ENCODE measurements at regions not wholly inside any gene's neighbourhood (a gene's known extent, or its start where the extent isn't known, plus 50 kb on each side); places are given as distances from the start of the nearest gene placed in this dataset.

DNA sequence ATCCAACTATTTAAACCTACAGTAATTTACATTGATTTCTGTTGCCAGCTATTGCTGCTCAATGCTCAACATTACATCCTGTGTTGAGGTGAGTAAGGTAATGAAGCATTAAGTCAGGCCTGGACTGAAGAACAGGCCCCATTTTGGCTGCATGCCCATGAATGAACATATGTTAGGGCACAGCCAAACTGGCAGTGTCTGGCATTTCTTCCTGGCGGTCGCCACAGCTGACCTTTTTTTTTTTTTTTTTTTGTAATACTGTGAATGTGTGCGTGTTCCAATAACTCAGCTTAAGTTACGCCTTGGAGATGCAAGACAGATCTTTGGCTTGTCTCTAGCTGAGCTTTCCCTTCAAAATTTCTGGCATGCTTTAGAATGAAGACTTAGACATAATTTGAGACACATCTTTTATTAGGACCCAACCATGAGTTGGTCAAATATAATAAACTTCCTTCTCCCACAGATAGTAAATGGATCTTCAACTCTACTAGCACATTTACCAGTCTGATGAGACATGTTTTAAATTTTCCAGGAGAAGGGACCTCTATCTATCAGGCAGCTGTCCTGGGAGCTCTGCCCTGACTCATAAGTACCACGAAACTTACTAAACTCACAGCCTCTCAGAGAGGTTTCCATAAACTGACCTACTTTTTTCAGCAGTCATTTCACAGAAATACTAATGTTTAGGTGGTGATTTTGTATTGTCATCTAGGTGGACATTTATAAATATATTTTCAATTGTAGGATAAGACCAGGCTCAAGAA lies 341.1 kb upstream of the RUNX1 start:
- Mint-ChIP-seq H3K4me3 (no peak overlapping the region), H3K4me1 (peaks cover 6 to 11% of the 10 kb centered on the region in 2 donors), H3K27ac (no peak overlapping the region), H3K9me3 (peaks cover 4 to 6% of the 10 kb centered on the region in 2 donors), H3K27me3 (ENCODE audit: low read depth in 2 of 2) (peaks cover 14 to 17% of the 10 kb centered on the region in 2 donors), H3K36me3 (no peaks in the 10 kb centered on the region)
- intact Hi-C loops (cut with micrococcal nuclease), result no loop called here
- Histone ChIP-seq H3K4me3 (ENCODE audit: low read length) (no peak overlapping the region), H3K9me3 (ENCODE audit: control insufficient read depth, insufficient read depth, low read length) (no peaks in the 10 kb centered on the region), H3K27ac (ENCODE audit: low read length) (no peak overlapping the region), H3K27me3 (ENCODE audit: control insufficient read depth, insufficient read depth, low read length) (no peaks in the 10 kb centered on the region), H3K36me3 (ENCODE audit: control insufficient read depth, insufficient read depth, low read length) (no peaks in the 10 kb centered on the region), H3K4me1 (ENCODE audit: control insufficient read depth, insufficient read depth, low read length) (no peaks in the 10 kb centered on the region)
- ATAC-seq, result no peak
- DNase-seq, result no peak
- TF ChIP-seq, protein P1, sequence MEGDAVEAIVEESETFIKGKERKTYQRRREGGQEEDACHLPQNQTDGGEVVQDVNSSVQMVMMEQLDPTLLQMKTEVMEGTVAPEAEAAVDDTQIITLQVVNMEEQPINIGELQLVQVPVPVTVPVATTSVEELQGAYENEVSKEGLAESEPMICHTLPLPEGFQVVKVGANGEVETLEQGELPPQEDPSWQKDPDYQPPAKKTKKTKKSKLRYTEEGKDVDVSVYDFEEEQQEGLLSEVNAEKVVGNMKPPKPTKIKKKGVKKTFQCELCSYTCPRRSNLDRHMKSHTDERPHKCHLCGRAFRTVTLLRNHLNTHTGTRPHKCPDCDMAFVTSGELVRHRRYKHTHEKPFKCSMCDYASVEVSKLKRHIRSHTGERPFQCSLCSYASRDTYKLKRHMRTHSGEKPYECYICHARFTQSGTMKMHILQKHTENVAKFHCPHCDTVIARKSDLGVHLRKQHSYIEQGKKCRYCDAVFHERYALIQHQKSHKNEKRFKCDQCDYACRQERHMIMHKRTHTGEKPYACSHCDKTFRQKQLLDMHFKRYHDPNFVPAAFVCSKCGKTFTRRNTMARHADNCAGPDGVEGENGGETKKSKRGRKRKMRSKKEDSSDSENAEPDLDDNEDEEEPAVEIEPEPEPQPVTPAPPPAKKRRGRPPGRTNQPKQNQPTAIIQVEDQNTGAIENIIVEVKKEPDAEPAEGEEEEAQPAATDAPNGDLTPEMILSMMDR (IDR thresholded peaks at IDR 0.05), result no peak
- WGBS (ENCODE audit: insufficient coverage), result 88% methylated on average over 3 of the region's 5 CpGs

- TF ChIP-seq, protein P1 (IDR thresholded peaks at IDR 0.05), result no peak
- Histone ChIP-seq H3K4me3 (ENCODE audit: low read length) (no peak overlapping the region), H3K36me3 (ENCODE audit: control insufficient read depth, insufficient read depth, low read length) (no peaks in the 10 kb centered on the region), H3K4me1 (ENCODE audit: control insufficient read depth, insufficient read depth, low read length) (no peaks in the 10 kb centered on the region), H3K9me3 (ENCODE audit: control insufficient read depth, insufficient read depth, low read length) (no peaks in the 10 kb centered on the region), H3K27me3 (ENCODE audit: control insufficient read depth, insufficient read depth, low read length) (no peaks in the 10 kb centered on the region), H3K27ac (ENCODE audit: low read length) (no peak overlapping the region)
- 75% methylated on average over 4 of the region's 4 CpGs for WGBS (ENCODE audit: insufficient coverage)
- no peaks in the 10 kb centered on the region for H3K4me1 Mint-ChIP-seq
- ATAC-seq, result no peak
- no peak overlapping the region for H3K4me3 Mint-ChIP-seq
- peaks cover 4 to 6% of the 10 kb centered on the region in 2 donors for H3K9me3 Mint-ChIP-seq
- intact Hi-C loops (cut with micrococcal nuclease), result no loop called here
- H3K36me3 Mint-ChIP-seq, result no peaks in the 10 kb centered on the region
- H3K27me3 Mint-ChIP-seq (ENCODE audit: low read depth in 2 of 2), result peaks cover 14 to 17% of the 10 kb centered on the region in 2 donors
- no peak overlapping the region for H3K27ac Mint-ChIP-seq
- no peak for DNase-seq
Measured at GRCh38 chr21:35386491-35387079, 337.5 kb upstream of the RUNX1 start.

DNA sequence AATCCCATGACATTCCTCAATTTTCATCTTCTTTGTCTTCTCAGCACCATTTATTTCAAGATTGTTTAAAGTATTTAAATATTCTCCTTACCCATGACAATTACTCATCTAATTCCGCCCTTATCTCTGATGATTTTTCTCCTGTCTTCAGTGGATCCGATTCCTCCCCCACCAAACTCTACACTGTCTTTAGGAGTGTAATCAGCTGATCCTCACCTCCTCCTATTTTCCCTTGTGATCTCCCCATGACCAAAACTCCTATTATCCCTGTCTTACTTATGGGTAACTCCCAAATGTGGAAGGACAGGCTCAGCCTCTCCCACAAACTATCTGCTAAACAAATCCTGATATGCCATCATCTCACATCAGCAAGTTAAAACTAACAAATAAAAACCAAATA lies 335.3 kb upstream of the RUNX1 start:
- H3K9me3 Mint-ChIP-seq, result peaks cover 4 to 6% of the 10 kb centered on the region in 2 donors
- 93% methylated on average over 2 of the region's 2 CpGs for WGBS (ENCODE audit: insufficient coverage)

More for the DNA sequence above, 335.3 kb upstream of the RUNX1 start:
- intact Hi-C loops (cut with micrococcal nuclease), result no loop called here
- H3K27me3 ChIP-seq (ENCODE audit: control insufficient read depth, insufficient read depth, low read length), result no peaks in the 10 kb centered on the region
- no peak overlapping the region for H3K4me3 ChIP-seq (ENCODE audit: low read length)
- H3K27me3 Mint-ChIP-seq (ENCODE audit: low read depth in 2 of 2), result peaks cover 13 to 17% of the 10 kb centered on the region in 2 donors
- no peaks in the 10 kb centered on the region for H3K4me1 Mint-ChIP-seq
- no peaks in the 10 kb centered on the region for H3K4me1 ChIP-seq (ENCODE audit: control insufficient read depth, insufficient read depth, low read length)
- H3K27ac ChIP-seq (ENCODE audit: low read length), result no peak overlapping the region
- H3K36me3 Mint-ChIP-seq, result no peaks in the 10 kb centered on the region
- no peaks in the 10 kb centered on the region for H3K36me3 ChIP-seq (ENCODE audit: control insufficient read depth, insufficient read depth, low read length)
- TF ChIP-seq, protein P1 (IDR thresholded peaks at IDR 0.05), result no peak
- H3K27ac Mint-ChIP-seq, result no peak overlapping the region
- H3K4me3 Mint-ChIP-seq, result no peak overlapping the region
- ATAC-seq (no peak), DNase-seq (no peak)
- H3K9me3 ChIP-seq (ENCODE audit: control insufficient read depth, insufficient read depth, low read length), result no peaks in the 10 kb centered on the region

All from natural killer cell (primary cell).